C4-2B (cell line): ENCODE measurements at regions not wholly inside any gene's neighbourhood (a gene's known extent, or its start where the extent isn't known, plus 50 kb on each side); places are given as distances from the start of the nearest gene placed in this dataset.

Experiments
- CTCF ChIP-seq: fragments of 450-650 bp; conservative IDR thresholded peaks from 2 replicates; pipeline ENCODE4 v1.5.1; 2017; ENCODE audit warnings: mild to moderate bottlenecking
- ZFX ChIP-seq: fragments of 450-650 bp; IDR thresholded peaks from 2 replicates; pipeline ENCODE4 v1.6.1; 2017

- TF ChIP-seq CTCF: no peak
- no peak for TF ChIP-seq ZFX
These were observed 113.3 kb upstream of the XIST start for GRCh38 chrX:73965833-73966232.
